DND-41 (cell line): ENCODE measurements at regions not wholly inside any gene's neighbourhood (a gene's known extent, or its start where the extent isn't known, plus 50 kb on each side); places are given as distances from the start of the nearest gene placed in this dataset.

ENCODE experiments used
- ATAC-seq: fragments of 200-7000 bp; cut with Tn5 transposase; 3 replicates; pipeline ENCODE4 v1.9.1; 2021; ENCODE audit warnings: low read depth; ENCODE audit not compliant: insufficient read depth
- DNase-seq: peaks from one replicate; pipeline ENCODE4 v3.0.0-alpha.2; 2020
- H2AFZ ChIP-seq: 2 replicates; pipeline ENCODE4 v1.6.0; 2012; ENCODE audit warnings: low read depth, low read length
- H3K27ac ChIP-seq: 2 replicates; pipeline ENCODE4 v1.5.1; 2012; ENCODE audit warnings: low read length, inconsistent platforms
- H3K27me3 ChIP-seq: fragments of 200-600 bp; sonication (generic); 2 replicates; pipeline ENCODE4 v1.6.0; 2012; ENCODE audit warnings: low read length, mild to moderate bottlenecking, inconsistent platforms; ENCODE audit not compliant: insufficient read depth, poor library complexity
- H3K36me3 ChIP-seq: 2 replicates; pipeline ENCODE4 v1.5.1; 2012; ENCODE audit warnings: low read length, inconsistent platforms; ENCODE audit not compliant: insufficient read depth
- H3K4me1 ChIP-seq: 2 replicates; pipeline ENCODE4 v1.5.1; 2012; ENCODE audit warnings: mild to moderate bottlenecking, low read length; ENCODE audit not compliant: insufficient read depth
- H3K4me2 ChIP-seq: 2 replicates; pipeline ENCODE4 v1.6.0; 2012; ENCODE audit warnings: mild to moderate bottlenecking, moderate library complexity, low read length, inconsistent platforms; ENCODE audit not compliant: insufficient read depth
- H3K4me3 ChIP-seq, 2 experiments: fragments of 200-600 bp in 1 of 2; shearing (Covaris generic) in 1 of 2; 2 replicates each; pipeline ENCODE4 v1.5.1; 2012 to 2016; ENCODE audit warnings: inconsistent platforms in 2 of 2, low read length in 2 of 2, mild to moderate bottlenecking in 2 of 2, low read depth in 1 of 2, moderate library complexity in 1 of 2
- H3K79me2 ChIP-seq: 2 replicates; pipeline ENCODE4 v1.6.0; 2012; ENCODE audit warnings: low read length, inconsistent platforms; ENCODE audit not compliant: insufficient read depth
- H3K9ac ChIP-seq: 2 replicates; pipeline ENCODE4 v1.6.0; 2012; ENCODE audit warnings: low read depth, mild to moderate bottlenecking, inconsistent platforms, low read length, moderate library complexity
- H3K9me3 ChIP-seq: 2 replicates; pipeline ENCODE4 v1.5.1; 2012; ENCODE audit warnings: low read length, moderate library complexity, mild to moderate bottlenecking, inconsistent platforms; ENCODE audit not compliant: insufficient read depth, severe bottlenecking
- H4K20me1 ChIP-seq: 2 replicates; pipeline ENCODE4 v1.6.0; 2012; ENCODE audit warnings: low read length; ENCODE audit not compliant: insufficient read depth
- EZH2 ChIP-seq: IDR thresholded peaks from 3 replicates; pipeline ENCODE4 v1.6.1; 2012; ENCODE audit warnings: borderline replicate concordance, low read depth, mild to moderate bottlenecking, moderate library complexity, low read length, inconsistent platforms; ENCODE audit not compliant: severe bottlenecking
- TF ChIP-seq, protein P1 (sequence below): IDR thresholded peaks from 2 replicates; pipeline ENCODE4 v1.5.1; 2012; ENCODE audit warnings: borderline replicate concordance, low read length, moderate library complexity, mild to moderate bottlenecking; ENCODE audit not compliant: poor library complexity, severe bottlenecking; ENCODE audit errors: extremely low read depth

DNA sequence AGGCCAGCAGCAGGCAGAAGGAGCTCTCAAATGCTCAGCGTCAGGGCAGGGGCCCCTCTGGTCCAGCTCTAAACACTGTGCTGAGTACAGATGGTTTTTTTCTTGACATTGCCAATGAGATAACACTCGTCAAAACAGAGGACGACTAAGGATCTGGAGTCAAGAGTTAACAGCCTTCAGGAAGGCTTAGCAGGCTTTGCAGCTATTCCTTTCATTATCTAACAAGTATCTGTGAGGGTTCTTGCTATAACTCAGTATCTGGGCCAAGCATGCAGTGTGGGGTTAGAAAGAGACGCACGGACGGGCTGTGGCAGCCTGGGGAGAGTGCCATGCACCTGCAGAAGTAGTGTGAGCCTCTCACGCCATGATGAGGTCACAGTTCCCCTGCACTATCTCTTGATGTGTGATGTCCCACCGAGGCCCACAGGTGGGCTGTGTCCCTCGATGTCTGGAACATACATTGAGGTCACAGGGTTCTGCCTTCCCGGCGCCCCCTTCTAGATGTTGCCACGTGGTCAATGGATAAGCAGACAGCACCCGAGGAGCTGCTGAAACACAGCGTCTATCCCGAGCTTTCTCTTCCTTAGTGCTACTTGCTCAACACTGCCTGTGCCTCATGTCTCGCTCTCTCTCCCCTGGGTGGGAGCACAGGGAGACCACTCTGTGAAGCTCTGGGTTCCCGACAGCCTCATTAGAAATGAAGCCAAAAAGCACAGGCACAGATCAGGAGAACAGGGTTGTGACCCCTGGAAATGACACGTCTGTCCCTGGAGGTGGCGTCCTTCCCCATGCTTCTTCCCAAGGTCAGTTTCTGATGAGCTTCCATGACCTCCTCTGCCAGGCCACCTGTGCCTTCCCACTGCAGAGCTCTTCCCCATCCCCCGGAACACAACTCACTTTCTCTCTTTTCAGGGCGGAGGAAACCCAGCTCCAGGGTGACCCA lies 85.5 kb upstream of the RPS6KA2 start:
- DNase-seq: no peak
- Histone ChIP-seq H3K9me3 (no peaks in the 10 kb centered on the region), H3K79me2 (no peaks in the 10 kb centered on the region), H3K4me3 (no peak overlapping the region), H3K27me3 (peaks cover 3% of the 10 kb centered on the region), H4K20me1 (no peaks in the 10 kb centered on the region), H3K4me2 (no peak overlapping the region), H3K9ac (no peak overlapping the region), H2AFZ (no peak overlapping the region), H3K36me3 (no peaks in the 10 kb centered on the region), H3K27ac (no peak overlapping the region), H3K4me1 (no peaks in the 10 kb centered on the region)
- no peak for ATAC-seq
- TF ChIP-seq EZH2: no peak
- TF ChIP-seq, protein P1, sequence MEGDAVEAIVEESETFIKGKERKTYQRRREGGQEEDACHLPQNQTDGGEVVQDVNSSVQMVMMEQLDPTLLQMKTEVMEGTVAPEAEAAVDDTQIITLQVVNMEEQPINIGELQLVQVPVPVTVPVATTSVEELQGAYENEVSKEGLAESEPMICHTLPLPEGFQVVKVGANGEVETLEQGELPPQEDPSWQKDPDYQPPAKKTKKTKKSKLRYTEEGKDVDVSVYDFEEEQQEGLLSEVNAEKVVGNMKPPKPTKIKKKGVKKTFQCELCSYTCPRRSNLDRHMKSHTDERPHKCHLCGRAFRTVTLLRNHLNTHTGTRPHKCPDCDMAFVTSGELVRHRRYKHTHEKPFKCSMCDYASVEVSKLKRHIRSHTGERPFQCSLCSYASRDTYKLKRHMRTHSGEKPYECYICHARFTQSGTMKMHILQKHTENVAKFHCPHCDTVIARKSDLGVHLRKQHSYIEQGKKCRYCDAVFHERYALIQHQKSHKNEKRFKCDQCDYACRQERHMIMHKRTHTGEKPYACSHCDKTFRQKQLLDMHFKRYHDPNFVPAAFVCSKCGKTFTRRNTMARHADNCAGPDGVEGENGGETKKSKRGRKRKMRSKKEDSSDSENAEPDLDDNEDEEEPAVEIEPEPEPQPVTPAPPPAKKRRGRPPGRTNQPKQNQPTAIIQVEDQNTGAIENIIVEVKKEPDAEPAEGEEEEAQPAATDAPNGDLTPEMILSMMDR: no peak

DNA sequence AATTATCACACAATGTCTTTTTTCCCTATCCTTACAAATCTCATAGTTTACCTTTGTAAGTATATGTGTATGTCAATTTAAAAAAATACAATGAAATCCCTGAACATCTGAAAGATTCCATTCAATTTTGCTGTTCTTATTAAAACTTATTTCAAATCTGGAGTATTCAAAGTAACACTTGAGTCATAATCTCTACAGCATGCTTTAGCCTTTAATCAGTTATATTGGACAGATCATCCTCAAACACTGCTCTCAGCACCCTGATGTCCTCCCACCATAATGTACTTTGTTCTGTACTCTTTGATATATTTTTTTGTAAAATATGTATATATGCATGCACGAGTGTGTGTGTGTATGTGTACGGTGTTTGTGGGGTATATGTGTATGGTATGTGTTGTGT lies 83.0 kb upstream of the RPS6KA2 start:
- no peak for DNase-seq
- H3K4me1 ChIP-seq: no peaks in the 10 kb centered on the region
- no peak overlapping the region for H2AFZ ChIP-seq
- peaks cover 18% of the 10 kb centered on the region for H3K27me3 ChIP-seq
- H3K9ac ChIP-seq: no peak overlapping the region
- TF ChIP-seq EZH2: no peak
- TF ChIP-seq, protein P1: no peak
- no peak overlapping the region for H3K4me2 ChIP-seq
- no peak overlapping the region for H3K4me3 ChIP-seq
- no peaks in the 10 kb centered on the region for H3K36me3 ChIP-seq
- H3K79me2 ChIP-seq: no peaks in the 10 kb centered on the region
- no peak for ATAC-seq
- H3K9me3 ChIP-seq: no peaks in the 10 kb centered on the region
- H3K27ac ChIP-seq: no peak overlapping the region
- H4K20me1 ChIP-seq: no peaks in the 10 kb centered on the region

DNA sequence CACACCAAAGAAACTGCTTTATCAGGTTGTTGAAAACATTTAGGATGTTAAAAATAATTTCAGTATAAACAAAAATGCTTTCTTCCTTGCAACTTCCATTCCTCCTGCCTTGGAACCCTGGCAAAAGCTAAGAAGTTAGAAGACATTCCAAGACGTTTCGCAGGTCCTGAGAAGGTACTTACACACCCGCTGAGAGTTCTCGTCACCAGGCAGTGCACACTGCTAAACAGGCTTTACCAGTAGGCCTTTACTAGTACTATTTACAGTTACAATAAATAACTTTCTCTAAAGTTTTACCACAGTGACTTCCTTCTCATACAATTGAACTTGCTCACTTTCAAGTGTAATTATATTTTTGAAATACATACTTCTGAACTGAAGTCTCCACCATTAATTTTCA lies 81.4 kb upstream of the RPS6KA2 start:
- DNase-seq: no peak
- H3K9ac ChIP-seq: no peak overlapping the region
- no peak for ATAC-seq
- H3K27me3 ChIP-seq: peaks cover 20% of the 10 kb centered on the region
- H3K36me3 ChIP-seq: no peaks in the 10 kb centered on the region
- no peaks in the 10 kb centered on the region for H3K9me3 ChIP-seq
- no peak overlapping the region for H3K4me3 ChIP-seq
- no peak overlapping the region for H2AFZ ChIP-seq
- H3K4me1 ChIP-seq: no peaks in the 10 kb centered on the region
- H3K79me2 ChIP-seq: no peaks in the 10 kb centered on the region
- no peak overlapping the region for H3K4me2 ChIP-seq
- no peaks in the 10 kb centered on the region for H4K20me1 ChIP-seq
- TF ChIP-seq EZH2: no peak
- TF ChIP-seq, protein P1: no peak
- H3K27ac ChIP-seq: no peak overlapping the region
